Gastroesophageal sphincter (tissue), 4 donors: ENCODE measurements at regions not wholly inside any gene's neighbourhood (a gene's known extent, or its start where the extent isn't known, plus 50 kb on each side); places are given as distances from the start of the nearest gene placed in this dataset.

Source experiments
- ATAC-seq: fragments of 150-250 bp; one replicate; pipeline ENCODE4 v1.9.1; 2016; ENCODE audit warnings: mild to moderate bottlenecking, moderate library complexity
- H3K27ac ChIP-seq, 4 donors: fragments of 200-600 bp; sonication (generic) in 3 of 4; 1 replicate in 3 of 4; 2 replicates in 1 of 4; pipeline ENCODE4 v1.5.1; 2016 to 2019
- H3K27me3 ChIP-seq: fragments of 200-600 bp; sonication (generic); one replicate; pipeline ENCODE4 v1.5.1; 2019
- H3K36me3 ChIP-seq, 2 donors: fragments of 200-600 bp; sonication (generic); one replicate each; pipeline ENCODE4 v1.5.1; 2019; ENCODE audit warnings: control low read depth in 1 of 2
- H3K4me1 ChIP-seq, 3 donors: fragments of 200-600 bp; sonication (generic); 1 replicate in 2 of 3; 2 replicates in 1 of 3; pipeline ENCODE4 v1.5.1; 2016 to 2019; ENCODE audit warnings: control low read depth in 2 of 3
- H3K4me3 ChIP-seq, 2 donors: fragments of 200-600 bp; sonication (generic); one replicate each; pipeline ENCODE4 v1.5.1; 2019; ENCODE audit warnings: mild to moderate bottlenecking in 1 of 2, moderate library complexity in 1 of 2
- H3K9me3 ChIP-seq, 3 donors: fragments of 200-600 bp; sonication (generic); one replicate each; pipeline ENCODE4 v1.5.1; 2017 to 2019; ENCODE audit warnings: control low read depth in 2 of 3
- EP300 ChIP-seq: sonication (generic); formaldehyde crosslinking; IDR thresholded peaks from one replicate; pipeline ENCODE4 v1.6.1; 2017; ENCODE audit warnings: antibody characterized with exemption, mild to moderate bottlenecking
- POLR2A ChIP-seq, 2 donors: fragments of 450-650 bp; IDR thresholded peaks; one replicate each; pipeline ENCODE4 v1.6.1; 2017; ENCODE audit warnings: antibody characterized with exemption in 2 of 2, mild to moderate bottlenecking in 2 of 2, moderate library complexity in 1 of 2
- POLR2AphosphoS5 ChIP-seq: sonication (generic); formaldehyde crosslinking; IDR thresholded peaks from one replicate; pipeline ENCODE4 v1.6.1; 2017; ENCODE audit warnings: antibody characterized with exemption
- WGBS, 2 donors: methylation state at CpG; one replicate each; pipeline ENCODE4 v1.1.5; 2018; ENCODE audit warnings: low coverage in 1 of 2; 5-methylcytosine and 5-hydroxymethylcytosine counted together
- TF ChIP-seq, protein P1 (sequence below), 4 experiments: fragments of 200-600 bp in 2 of 4; fragments of 450-650 bp in 2 of 4; sonication (generic) in 1 of 4; IDR thresholded peaks; one replicate each; pipeline ENCODE4 v1.5.1; 2017 to 2019; ENCODE audit warnings: antibody characterized with exemption in 4 of 4, mild to moderate bottlenecking in 2 of 4, moderate library complexity in 2 of 4

DNA sequence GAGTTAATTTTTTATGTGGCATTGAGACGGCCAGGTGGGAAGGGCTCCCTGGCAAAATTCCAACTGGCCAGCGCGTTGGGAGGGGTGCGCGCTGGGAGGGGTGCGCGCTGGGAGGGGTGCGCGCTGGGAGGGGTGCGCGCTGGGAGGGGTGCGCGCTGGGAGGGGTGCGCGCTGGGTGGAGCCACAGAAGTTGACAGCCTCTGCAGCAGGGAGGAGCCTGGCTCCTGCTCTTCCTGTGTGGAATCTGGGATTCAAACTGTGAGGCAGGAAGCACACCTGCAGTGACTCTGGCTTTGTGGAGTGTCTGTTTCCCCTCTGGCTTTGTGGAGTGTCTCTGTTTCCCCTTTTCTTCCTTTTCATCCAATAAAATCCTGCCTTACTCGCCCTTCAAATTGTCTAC is 147.9 kb upstream of the CBLN2 start:
- 0 to 17% methylated on average over 1 to 6 of the region's 16 CpGs for WGBS, 2 donors
- Histone ChIP-seq H3K9me3 (no peaks in the 10 kb centered on the region), H3K4me3 (no peak overlapping the region), H3K27ac (no peak overlapping the region), H3K27me3 (peaks cover 19% of the 10 kb centered on the region), H3K36me3 (no peaks in the 10 kb centered on the region), H3K4me1 (peaks cover 0 to 5% (median 0%) of the 10 kb centered on the region in 3 donors)
- ATAC-seq, result no peak
- TF ChIP-seq POLR2AphosphoS5, result no peak
- TF ChIP-seq EP300, result no peak
- TF ChIP-seq, protein P1, sequence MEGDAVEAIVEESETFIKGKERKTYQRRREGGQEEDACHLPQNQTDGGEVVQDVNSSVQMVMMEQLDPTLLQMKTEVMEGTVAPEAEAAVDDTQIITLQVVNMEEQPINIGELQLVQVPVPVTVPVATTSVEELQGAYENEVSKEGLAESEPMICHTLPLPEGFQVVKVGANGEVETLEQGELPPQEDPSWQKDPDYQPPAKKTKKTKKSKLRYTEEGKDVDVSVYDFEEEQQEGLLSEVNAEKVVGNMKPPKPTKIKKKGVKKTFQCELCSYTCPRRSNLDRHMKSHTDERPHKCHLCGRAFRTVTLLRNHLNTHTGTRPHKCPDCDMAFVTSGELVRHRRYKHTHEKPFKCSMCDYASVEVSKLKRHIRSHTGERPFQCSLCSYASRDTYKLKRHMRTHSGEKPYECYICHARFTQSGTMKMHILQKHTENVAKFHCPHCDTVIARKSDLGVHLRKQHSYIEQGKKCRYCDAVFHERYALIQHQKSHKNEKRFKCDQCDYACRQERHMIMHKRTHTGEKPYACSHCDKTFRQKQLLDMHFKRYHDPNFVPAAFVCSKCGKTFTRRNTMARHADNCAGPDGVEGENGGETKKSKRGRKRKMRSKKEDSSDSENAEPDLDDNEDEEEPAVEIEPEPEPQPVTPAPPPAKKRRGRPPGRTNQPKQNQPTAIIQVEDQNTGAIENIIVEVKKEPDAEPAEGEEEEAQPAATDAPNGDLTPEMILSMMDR (IDR thresholded peaks at IDR 0.05), result no peak
- TF ChIP-seq POLR2A (IDR thresholded peaks at IDR 0.05), result no peak

DNA sequence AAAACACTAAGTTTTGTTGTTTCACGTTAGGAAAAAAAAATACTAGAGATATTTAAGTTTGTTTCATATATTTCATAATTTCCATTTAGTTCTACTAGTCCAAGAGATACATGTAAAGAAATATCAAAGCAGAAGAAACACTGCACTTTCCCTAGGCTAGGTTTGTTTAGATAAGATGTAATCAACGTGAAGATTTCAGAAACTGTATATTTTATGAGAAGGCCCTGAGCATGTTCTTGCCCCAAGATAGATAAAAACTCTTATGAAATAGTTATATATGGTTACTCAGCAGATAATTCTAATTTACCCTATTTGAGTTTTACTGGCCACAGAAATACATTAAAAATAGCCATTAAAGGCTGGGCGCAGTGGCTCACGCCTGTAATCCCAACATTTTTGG is 143.6 kb upstream of the CBLN2 start:
- peaks cover 9% of the 10 kb centered on the region for H3K27me3 ChIP-seq
- no peak overlapping the region for H3K27ac ChIP-seq
- TF ChIP-seq, protein P1 (IDR thresholded peaks at IDR 0.05), result no peak
- no peak for TF ChIP-seq EP300
- TF ChIP-seq POLR2A (IDR thresholded peaks at IDR 0.05), result no peak
- TF ChIP-seq POLR2AphosphoS5, result no peak
- ATAC-seq, result no peak
- H3K36me3 ChIP-seq, result no peaks in the 10 kb centered on the region
- no peaks in the 10 kb centered on the region for H3K9me3 ChIP-seq
- 37 to 42% methylated on average over 2 to 3 of the region's 4 CpGs for WGBS, 2 donors
- H3K4me1 ChIP-seq, result peaks cover 0 to 3% (median 0%) of the 10 kb centered on the region in 3 donors
- no peak overlapping the region for H3K4me3 ChIP-seq

DNA sequence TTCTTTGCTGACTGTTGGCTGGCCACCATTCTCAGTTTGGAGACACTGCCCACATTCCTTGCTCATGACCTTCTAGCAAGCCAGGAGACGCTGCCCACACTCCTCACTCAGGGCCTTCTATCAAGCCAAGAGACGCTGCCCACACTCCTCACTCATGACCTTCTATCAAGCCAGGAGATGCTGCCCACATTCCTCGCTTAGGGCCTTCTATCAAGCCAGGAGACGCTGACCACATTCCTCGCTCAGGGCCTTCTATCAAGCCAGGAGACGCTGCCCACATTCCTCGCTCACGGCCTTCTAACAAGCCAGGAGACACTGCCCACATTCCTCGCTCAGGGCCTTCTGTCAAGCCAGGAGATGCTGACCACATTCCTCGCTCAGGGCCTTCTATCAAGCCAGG is 131.3 kb upstream of the CBLN2 start:
- no peak for TF ChIP-seq EP300
- TF ChIP-seq, protein P1 (IDR thresholded peaks at IDR 0.05), result no peak
- no peak for TF ChIP-seq POLR2AphosphoS5
- TF ChIP-seq POLR2A (IDR thresholded peaks at IDR 0.05), result no peak
- no peak for ATAC-seq
- no peak overlapping the region for H3K4me3 ChIP-seq
- no peaks in the 10 kb centered on the region for H3K36me3 ChIP-seq
- 64 to 68% methylated on average over 4 to 10 of the region's 10 CpGs for WGBS, 2 donors
- H3K27me3 ChIP-seq, result peaks cover 14% of the 10 kb centered on the region
- no peak overlapping the region for H3K27ac ChIP-seq
- no peaks in the 10 kb centered on the region for H3K4me1 ChIP-seq
- no peaks in the 10 kb centered on the region for H3K9me3 ChIP-seq

DNA sequence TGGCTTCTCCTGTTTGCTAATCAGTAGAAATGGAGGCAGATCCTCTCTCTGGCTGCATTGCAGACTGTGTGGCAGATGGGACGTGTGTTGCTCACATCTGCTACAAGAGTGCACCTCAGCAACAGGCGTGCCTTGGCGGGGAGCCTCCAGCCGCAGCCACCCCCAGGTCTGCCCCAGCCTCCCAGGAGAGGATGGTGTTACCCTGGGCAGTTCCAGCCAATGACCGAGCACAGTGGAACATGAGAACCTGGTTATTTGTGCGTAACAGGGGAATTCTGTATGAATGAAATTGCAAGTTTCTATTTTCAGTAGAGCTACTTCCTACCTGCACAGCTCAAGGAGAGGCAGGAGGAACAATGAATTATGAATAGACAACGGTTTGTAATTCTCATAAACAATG is 130.6 kb upstream of the CBLN2 start:
- H3K9me3 ChIP-seq, result no peaks in the 10 kb centered on the region
- TF ChIP-seq POLR2AphosphoS5 (no peak), EP300 (no peak), POLR2A (IDR thresholded peaks at IDR 0.05) (no peak)
- TF ChIP-seq, protein P1 (IDR thresholded peaks at IDR 0.05), result no peak
- H3K4me3 ChIP-seq, result no peak overlapping the region
- 42 to 58% methylated on average over 2 of the region's 7 CpGs for WGBS, 2 donors
- no peaks in the 10 kb centered on the region for H3K4me1 ChIP-seq
- no peak overlapping the region for H3K27ac ChIP-seq
- H3K36me3 ChIP-seq, result no peaks in the 10 kb centered on the region
- H3K27me3 ChIP-seq, result peaks cover 14% of the 10 kb centered on the region
- no peak for ATAC-seq

DNA sequence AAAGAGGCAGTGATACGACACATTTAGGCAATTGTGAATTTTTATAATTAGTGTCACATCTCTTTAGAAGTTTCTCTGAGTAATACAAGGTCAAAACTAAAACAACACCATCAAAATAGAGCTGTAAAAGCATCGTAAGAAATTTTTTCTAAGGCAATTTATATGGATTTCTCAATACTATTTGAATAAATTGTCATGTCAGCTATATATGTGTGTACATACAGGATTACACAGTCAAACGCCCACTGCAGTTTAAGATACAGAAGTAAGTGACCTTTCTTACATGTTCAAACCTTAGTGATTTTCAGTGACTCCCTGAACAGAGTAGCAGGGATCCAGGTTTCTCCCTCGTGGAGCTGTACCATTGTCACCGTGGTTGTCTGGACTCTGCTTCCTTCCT is 129.1 kb upstream of the CBLN2 start:
- H3K4me1 ChIP-seq, result no peaks in the 10 kb centered on the region
- no peak for ATAC-seq
- TF ChIP-seq, protein P1 (IDR thresholded peaks at IDR 0.05), result no peak
- TF ChIP-seq POLR2AphosphoS5 (no peak), POLR2A (IDR thresholded peaks at IDR 0.05) (no peak), EP300 (no peak)
- no peaks in the 10 kb centered on the region for H3K9me3 ChIP-seq
- no peaks in the 10 kb centered on the region for H3K36me3 ChIP-seq
- 48 to 55% methylated on average over 5 of the region's 5 CpGs for WGBS, 2 donors
- H3K27me3 ChIP-seq, result peaks cover 15% of the 10 kb centered on the region
- H3K27ac ChIP-seq, result no peak overlapping the region
- no peak overlapping the region for H3K4me3 ChIP-seq
